Rectal smooth muscle tissue (tissue), 1 donor: ENCODE measurements at regions not wholly inside any gene's neighbourhood (a gene's known extent, or its start where the extent isn't known, plus 50 kb on each side); places are given as distances from the start of the nearest gene placed in this dataset.

ENCODE experiments used
- H3K27ac ChIP-seq: one replicate; pipeline ENCODE4 v1.7.0; 2013; ENCODE audit warnings: low read depth, low read length, inconsistent platforms
- H3K27me3 ChIP-seq: one replicate; pipeline ENCODE4 v1.7.0; 2013; ENCODE audit warnings: low read length; ENCODE audit not compliant: control insufficient read depth, insufficient read depth
- H3K36me3 ChIP-seq: one replicate; pipeline ENCODE4 v1.7.0; 2013; ENCODE audit warnings: low read length; ENCODE audit not compliant: control insufficient read depth, insufficient read depth
- H3K4me1 ChIP-seq: one replicate; pipeline ENCODE4 v1.7.0; 2013; ENCODE audit warnings: low read length; ENCODE audit not compliant: control insufficient read depth, insufficient read depth
- H3K4me3 ChIP-seq: one replicate; pipeline ENCODE4 v1.7.0; 2013; ENCODE audit warnings: low read length
- H3K9ac ChIP-seq: one replicate; pipeline ENCODE4 v1.7.0; 2013; ENCODE audit warnings: low read length

GRCh38 chr5:117692606-117693005 lies 1118.0 kb upstream of the SEMA6A start:
- no peak overlapping the region for H3K27ac ChIP-seq
- no peaks in the 10 kb centered on the region for H3K27me3 ChIP-seq
- H3K4me1 ChIP-seq = no peaks in the 10 kb centered on the region
- H3K4me3 ChIP-seq = no peak overlapping the region
- H3K36me3 ChIP-seq = no peaks in the 10 kb centered on the region
- no peak overlapping the region for H3K9ac ChIP-seq

- H3K36me3 ChIP-seq = no peaks in the 10 kb centered on the region
- no peak overlapping the region for H3K4me3 ChIP-seq
- H3K27ac ChIP-seq = no peak overlapping the region
- no peaks in the 10 kb centered on the region for H3K4me1 ChIP-seq
- no peaks in the 10 kb centered on the region for H3K27me3 ChIP-seq
- no peak overlapping the region for H3K9ac ChIP-seq
Observed at GRCh38 chr5:117691081-117691870, 1116.7 kb upstream of the SEMA6A start.

DNA sequence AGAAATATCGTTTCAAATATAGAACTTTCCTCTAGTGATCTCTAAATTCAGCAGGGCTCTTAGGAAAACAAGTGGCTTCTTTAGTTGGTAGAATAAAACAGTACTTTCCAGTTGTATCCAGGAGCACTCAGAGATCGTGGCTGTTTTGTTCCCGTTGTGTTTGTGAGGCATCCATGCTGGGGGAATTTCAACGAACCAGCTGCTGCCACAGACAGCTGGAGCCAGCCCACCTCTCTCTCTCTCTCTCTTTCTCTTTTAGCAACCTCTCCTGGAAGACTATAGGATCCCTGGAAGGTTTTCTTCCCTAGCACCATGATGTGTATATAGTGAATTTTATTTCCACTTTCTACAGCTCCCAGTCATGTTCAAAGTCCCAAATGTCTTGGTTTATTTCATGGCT lies 1116.0 kb upstream of the SEMA6A start:
- H3K4me3 ChIP-seq = no peak overlapping the region

DNA sequence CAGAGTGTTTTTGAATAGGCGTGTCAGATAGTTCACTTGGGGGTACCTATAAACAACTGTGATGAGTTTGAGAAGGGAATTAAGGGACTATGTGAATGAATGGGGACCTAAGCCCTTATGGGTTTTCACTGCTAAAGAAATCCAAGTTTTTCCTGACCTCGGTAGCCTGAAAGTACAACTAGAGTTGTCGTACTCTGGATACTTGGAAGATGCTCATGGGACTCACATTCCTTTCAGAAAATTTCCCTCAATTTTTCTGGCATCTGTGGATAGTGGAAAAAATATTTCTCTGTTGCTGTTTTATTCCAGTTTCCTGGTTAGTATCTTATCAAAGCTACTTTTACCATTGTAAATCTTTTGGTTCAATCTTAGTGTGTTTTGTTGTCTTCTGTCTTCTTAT lies 1112.3 kb upstream of the SEMA6A start:
- H3K9ac ChIP-seq = no peak overlapping the region
- no peak overlapping the region for H3K27ac ChIP-seq
- no peak overlapping the region for H3K4me3 ChIP-seq
- H3K27me3 ChIP-seq = no peaks in the 10 kb centered on the region
- no peaks in the 10 kb centered on the region for H3K36me3 ChIP-seq
- no peaks in the 10 kb centered on the region for H3K4me1 ChIP-seq

More for the DNA sequence above, 1116.0 kb upstream of the SEMA6A start:
- Histone ChIP-seq H3K27me3 (no peaks in the 10 kb centered on the region), H3K9ac (no peak overlapping the region), H3K36me3 (no peaks in the 10 kb centered on the region), H3K4me1 (no peaks in the 10 kb centered on the region), H3K27ac (no peak overlapping the region)

DNA sequence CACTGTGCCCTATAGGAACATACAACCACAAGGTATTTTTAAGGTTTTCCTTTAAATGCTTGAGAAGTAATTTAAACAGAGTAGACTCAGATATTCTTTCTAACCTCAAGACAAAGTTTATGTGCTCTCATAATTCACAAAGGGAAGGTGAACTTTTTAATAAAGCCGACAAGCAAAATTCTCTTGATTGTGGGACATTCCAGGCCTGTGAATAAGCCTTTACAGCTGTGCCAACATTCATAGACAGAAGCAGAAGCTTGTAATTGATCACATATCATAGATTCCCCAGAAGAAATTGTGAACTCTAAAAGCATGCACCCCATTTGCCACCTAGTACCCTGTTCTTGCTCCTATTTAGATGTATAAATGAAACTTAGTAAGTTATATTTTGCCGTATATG lies 1107.8 kb upstream of the SEMA6A start:
- H3K36me3 ChIP-seq = no peaks in the 10 kb centered on the region

DNA sequence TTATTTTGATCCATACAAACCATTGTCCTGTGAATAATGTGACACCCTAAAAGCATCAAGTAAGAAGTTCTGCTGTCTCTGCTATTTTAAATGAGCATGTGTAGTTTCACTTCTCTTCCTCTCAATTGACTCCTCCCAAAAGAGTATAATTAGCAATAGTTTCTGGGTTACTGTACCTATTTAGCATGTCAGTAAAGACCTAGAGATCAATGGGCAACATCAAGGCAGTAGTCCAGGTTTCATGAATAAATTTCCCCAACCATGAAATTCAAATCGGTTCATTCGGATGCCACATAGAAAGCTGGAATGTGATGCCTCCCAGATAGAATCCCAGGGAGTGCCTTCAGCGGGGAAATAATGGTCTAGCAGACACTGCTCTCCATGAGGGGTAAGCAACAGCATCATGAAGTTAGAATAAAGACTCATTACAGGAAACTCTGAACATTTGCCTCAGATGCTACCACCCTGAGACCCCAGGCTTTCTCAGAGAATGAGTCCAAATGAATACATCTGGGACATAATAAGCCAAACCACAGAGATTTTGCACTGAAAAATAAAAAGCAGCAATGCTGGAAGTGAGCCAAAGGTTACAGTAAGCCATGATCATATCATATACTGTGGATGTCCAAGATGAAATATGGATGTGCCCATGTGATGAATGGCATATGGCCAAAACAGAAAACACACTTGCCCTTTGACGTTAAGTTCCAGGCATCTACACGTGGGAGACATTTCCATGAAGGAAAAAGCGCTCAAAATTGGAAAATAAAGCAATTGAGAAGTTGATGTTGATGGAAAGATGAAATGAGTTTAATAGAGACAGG lies 1107.0 kb upstream of the SEMA6A start:
- Histone ChIP-seq H3K27me3 (no peaks in the 10 kb centered on the region), H3K36me3 (no peaks in the 10 kb centered on the region), H3K4me1 (no peaks in the 10 kb centered on the region), H3K4me3 (no peak overlapping the region), H3K27ac (no peak overlapping the region), H3K9ac (no peak overlapping the region)

More for the DNA sequence above, 1107.8 kb upstream of the SEMA6A start:
- no peaks in the 10 kb centered on the region for H3K4me1 ChIP-seq
- H3K27me3 ChIP-seq = no peaks in the 10 kb centered on the region
- no peak overlapping the region for H3K4me3 ChIP-seq
- no peak overlapping the region for H3K27ac ChIP-seq
- H3K9ac ChIP-seq = no peak overlapping the region

DNA sequence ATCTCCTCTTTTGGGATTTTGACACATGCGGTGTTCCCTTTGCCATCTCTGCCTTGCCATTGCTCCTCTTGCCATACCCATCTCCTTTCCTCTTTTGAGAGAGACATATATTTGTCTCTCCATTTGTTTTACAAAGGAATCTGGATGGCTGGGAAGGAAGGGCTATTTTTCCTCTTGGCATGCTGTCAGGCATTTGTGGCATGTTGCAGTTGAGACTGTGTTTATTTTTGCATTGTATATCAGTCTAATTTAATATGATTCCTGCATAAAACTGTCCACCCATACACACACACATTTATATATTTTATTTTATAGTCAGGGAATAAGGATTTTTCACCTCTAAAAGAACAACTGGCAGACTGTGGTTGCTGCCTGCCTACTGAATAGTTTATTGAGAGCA lies 1105.8 kb upstream of the SEMA6A start:
- H3K9ac ChIP-seq = no peak overlapping the region
- H3K27ac ChIP-seq = no peak overlapping the region
- no peaks in the 10 kb centered on the region for H3K4me1 ChIP-seq
- H3K36me3 ChIP-seq = no peaks in the 10 kb centered on the region
- H3K4me3 ChIP-seq = no peak overlapping the region
- no peaks in the 10 kb centered on the region for H3K27me3 ChIP-seq

DNA sequence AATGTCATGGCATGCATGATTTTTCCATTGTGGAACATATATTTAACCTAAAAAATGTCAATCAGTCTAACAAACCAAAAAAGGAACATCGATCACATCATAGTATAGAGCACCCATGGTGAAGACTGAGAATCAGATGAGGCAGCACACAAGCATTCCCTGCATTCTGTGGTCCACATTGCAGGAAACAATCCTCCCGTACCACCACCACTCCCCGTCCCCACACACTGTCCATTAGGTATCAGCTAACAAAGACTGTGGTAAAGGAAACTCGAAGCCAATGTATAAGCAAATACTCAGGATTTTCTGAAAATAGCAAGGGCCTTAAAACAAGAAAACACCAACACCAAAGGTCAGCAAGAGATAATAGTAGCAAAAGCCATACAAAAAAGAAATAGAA lies 1104.4 kb upstream of the SEMA6A start:
- Histone ChIP-seq H3K27me3 (no peaks in the 10 kb centered on the region), H3K4me1 (no peaks in the 10 kb centered on the region), H3K36me3 (no peaks in the 10 kb centered on the region), H3K27ac (no peak overlapping the region), H3K9ac (no peak overlapping the region), H3K4me3 (no peak overlapping the region)

DNA sequence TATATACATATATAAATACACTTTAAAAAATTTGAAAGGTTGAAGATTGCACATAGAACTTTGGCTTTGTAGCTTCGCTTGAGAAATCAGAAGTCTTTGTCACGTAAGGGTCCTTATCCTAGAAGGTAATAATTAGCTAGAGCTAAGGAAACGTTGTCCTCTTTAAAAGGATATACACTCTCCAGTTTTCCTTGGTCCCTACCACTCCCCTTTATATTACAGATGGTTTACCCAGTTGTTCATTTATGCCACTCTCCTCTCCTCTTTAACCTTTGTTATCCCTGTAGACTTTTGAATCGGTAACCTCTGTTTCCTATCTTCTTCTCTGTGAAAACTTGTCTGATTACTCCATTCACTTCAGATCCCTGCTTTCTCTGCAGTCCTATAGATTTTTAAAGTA lies 1101.0 kb upstream of the SEMA6A start:
- Histone ChIP-seq H3K36me3 (no peaks in the 10 kb centered on the region), H3K9ac (no peak overlapping the region), H3K27ac (no peak overlapping the region), H3K4me3 (no peak overlapping the region), H3K4me1 (no peaks in the 10 kb centered on the region), H3K27me3 (no peaks in the 10 kb centered on the region)

GRCh38 chr5:117671551-117671950 lies 1096.9 kb upstream of the SEMA6A start:
- H3K4me1 ChIP-seq = no peaks in the 10 kb centered on the region
- H3K27ac ChIP-seq = no peak overlapping the region
- H3K9ac ChIP-seq = no peak overlapping the region
- H3K27me3 ChIP-seq = no peaks in the 10 kb centered on the region
- H3K4me3 ChIP-seq = no peak overlapping the region
- no peaks in the 10 kb centered on the region for H3K36me3 ChIP-seq

GRCh38 chr5:117667105-117667504 lies 1092.5 kb upstream of the SEMA6A start:
- Histone ChIP-seq H3K4me3 (no peak overlapping the region), H3K27ac (no peak overlapping the region), H3K27me3 (no peaks in the 10 kb centered on the region), H3K36me3 (no peaks in the 10 kb centered on the region), H3K9ac (no peak overlapping the region), H3K4me1 (no peaks in the 10 kb centered on the region)

GRCh38 chr5:117665121-117665520 lies 1090.5 kb upstream of the SEMA6A start:
- Histone ChIP-seq H3K36me3 (no peaks in the 10 kb centered on the region), H3K4me1 (no peaks in the 10 kb centered on the region), H3K27me3 (no peaks in the 10 kb centered on the region), H3K9ac (no peak overlapping the region), H3K4me3 (no peak overlapping the region), H3K27ac (no peak overlapping the region)
